K562 (cell line): ENCODE measurements at regions not wholly inside any gene's neighbourhood (a gene's known extent, or its start where the extent isn't known, plus 50 kb on each side); places are given as distances from the start of the nearest gene placed in this dataset.

Source experiments
- ATAC-seq: fragments of 200-7000 bp; cut with Tn5 transposase; 3 replicates; pipeline ENCODE4 v1.9.1; 2020; ENCODE audit warnings: moderate library complexity
- BruUV-seq: library from RNA; stranded (reverse); fragments of 400-500 nt; replicated peaks from 2 replicates; lab custom pipeline; 2021; lab: Mats Ljungman, UMichigan
- CTCF ChIA-PET: fragments of 300-600 bp; formaldehyde crosslinking; extraction: SDS; loops from one replicate; lab custom pipeline; 2021; ENCODE audit warnings: low intra/inter-chr PET ratio; lab: Yijun Ruan, JAX
- POLR2A ChIA-PET: fragments of 300-600, 350-650 bp; sonication (Branson Sonifier 250); formaldehyde crosslinking; extraction: SDS; loops from one replicate; lab custom pipeline; 2021; ENCODE audit warnings: antibody characterized with exemption, inconsistent platforms; lab: Yijun Ruan, JAX
- DNase-seq, 4 experiments: peaks; one replicate each; pipeline versions ENCODE4 v3.0.0 to v3.0.0-alpha.2; 2011 to 2018; ENCODE audit warnings: low spot score in 3 of 4, mixed read lengths in 3 of 4; ENCODE audit errors: extremely low read depth in 1 of 4
- FAIRE-seq: peaks from 2 replicates; lab custom pipeline; 2011; peaks lifted over from hg19 to GRCh38; lab: Jason Lieb, UNC
- H2AFZ ChIP-seq: 2 replicates; pipeline ENCODE4 v1.6.0; 2011; ENCODE audit warnings: low read depth, low read length, control low read depth, inconsistent platforms
- H3K27ac ChIP-seq: fragments of 200-600 bp; 3 replicates; pipeline ENCODE4 v1.8.0; 2011; ENCODE audit warnings: low read depth, mild to moderate bottlenecking, control low read depth, inconsistent platforms, low read length, moderate library complexity, mixed read lengths; ENCODE audit errors: extremely low read depth
- H3K27me3 ChIP-seq, 2 experiments: fragments of 300-600 bp in 1 of 2; 2 replicates in 1 of 2; 3 replicates in 1 of 2; pipeline versions ENCODE4 v1.6.0 to v1.8.0; 2011; ENCODE audit warnings: inconsistent platforms in 2 of 2, low read length in 2 of 2, mild to moderate bottlenecking in 1 of 2, mixed read lengths in 1 of 2, moderate library complexity in 1 of 2; ENCODE audit not compliant: control insufficient read depth in 2 of 2, insufficient read depth in 2 of 2
- H3K36me3 ChIP-seq: fragments of 300-600 bp; 3 replicates; pipeline ENCODE4 v1.8.0; 2011; ENCODE audit warnings: mild to moderate bottlenecking, low read length, inconsistent platforms; ENCODE audit not compliant: control insufficient read depth, insufficient read depth
- H3K4me1 ChIP-seq, 2 experiments: fragments of 200-600 bp in 1 of 2; replicated peaks in 1 of 2; 2 replicates in 1 of 2; 3 replicates in 1 of 2; pipeline versions ENCODE4 v1.5.1 to v1.8.0; 2011; ENCODE audit warnings: inconsistent platforms in 2 of 2, low read length in 2 of 2, mild to moderate bottlenecking in 1 of 2, mixed read lengths in 1 of 2, moderate library complexity in 1 of 2; ENCODE audit not compliant: control insufficient read depth in 2 of 2, insufficient read depth in 2 of 2
- H3K4me2 ChIP-seq: 2 replicates; pipeline ENCODE4 v1.6.1; 2011; ENCODE audit warnings: low read length, control low read depth, inconsistent platforms, mixed read lengths; ENCODE audit not compliant: insufficient read depth
- H3K4me3 ChIP-seq: fragments of 200-600 bp; sonication (generic), shearing (Covaris generic); 2 replicates; pipeline ENCODE4 v1.5.1; 2016; ENCODE audit warnings: control low read depth, inconsistent platforms
- H3K79me2 ChIP-seq: fragments of 200-600 bp; 3 replicates; pipeline ENCODE4 v1.8.0; 2011; ENCODE audit warnings: low read length, inconsistent platforms; ENCODE audit not compliant: control insufficient read depth, insufficient read depth
- H3K9ac ChIP-seq, 2 experiments: 2 replicates each; pipeline versions ENCODE4 v1.6.0 to v1.6.1; 2011; ENCODE audit warnings: low read depth in 2 of 2, low read length in 2 of 2, control low read depth in 1 of 2, inconsistent platforms in 1 of 2, mild to moderate bottlenecking in 1 of 2, mixed read lengths in 1 of 2; ENCODE audit not compliant: insufficient read depth in 1 of 2
- H3K9me1 ChIP-seq: one replicate; pipeline ENCODE4 v1.6.0; 2011; ENCODE audit warnings: inconsistent platforms, mild to moderate bottlenecking, low read length, moderate library complexity; ENCODE audit not compliant: control insufficient read depth, insufficient read depth
- H3K9me3 ChIP-seq: replicated peaks from 2 replicates; pipeline ENCODE4 v1.5.1; 2011; ENCODE audit warnings: low read depth, low read length, inconsistent platforms; ENCODE audit not compliant: control insufficient read depth, insufficient read depth
- H4K20me1 ChIP-seq: replicated peaks from 2 replicates; pipeline ENCODE4 v1.6.1; 2011; ENCODE audit warnings: low read length, inconsistent platforms, mixed read lengths; ENCODE audit not compliant: control insufficient read depth, insufficient read depth
- BACH1 ChIP-seq: fragments of 200-800 bp; sonication (Bioruptor generic); IDR thresholded peaks from 2 replicates; pipeline ENCODE4 v1.6.1; 2016; ENCODE audit warnings: missing genetic modification characterization, missing compliant biosample characterization
- CHD1 ChIP-seq: fragments of 200-600 bp; sonication (generic); IDR thresholded peaks from one replicate; pipeline ENCODE4 v1.6.1; 2012; ENCODE audit warnings: mild to moderate bottlenecking, moderate library complexity, low read length, inconsistent platforms
- CREBBP ChIP-seq: IDR thresholded peaks from one replicate; pipeline ENCODE4 v1.6.1; 2012; ENCODE audit warnings: low read depth, mild to moderate bottlenecking, control low read depth, inconsistent platforms, low read length
- DLX4 ChIP-seq: fragments of 250-450 bp; sonication (Bioruptor Pico); IDR thresholded peaks from 2 replicates; pipeline ENCODE4 v1.6.1; 2021; ENCODE audit warnings: mild to moderate bottlenecking
- ELK3 ChIP-seq: fragments of 450-650 bp; formaldehyde crosslinking; IDR thresholded peaks from 2 replicates; pipeline ENCODE4 v1.4.0; 2020; ENCODE audit warnings: mild to moderate bottlenecking
- FOS ChIP-seq: IDR thresholded peaks from 3 replicates; pipeline ENCODE4 v1.6.1; 2011; ENCODE audit not compliant: insufficient read length; ENCODE audit errors: extremely low read depth
- HMGN3 ChIP-seq: IDR thresholded peaks from 2 replicates; pipeline ENCODE4 v1.6.1; 2011; ENCODE audit warnings: borderline replicate concordance, low read depth, mild to moderate bottlenecking, mixed read lengths, low read length; ENCODE audit not compliant: insufficient read length; ENCODE audit errors: extremely low read depth
- KLF10 ChIP-seq: fragments of 250-450 bp; sonication (Bioruptor Pico); IDR thresholded peaks from 2 replicates; pipeline ENCODE4 v1.6.1; 2021; ENCODE audit warnings: matching md5 sums
- SMAD1 ChIP-seq: fragments of 150-350 bp; IDR thresholded peaks from 2 replicates; pipeline ENCODE4 v1.6.1; 2014; ENCODE audit warnings: low read length, low read depth; ENCODE audit not compliant: partially characterized antibody
- TAF15 ChIP-seq: fragments of 200-400 bp; formaldehyde crosslinking; IDR thresholded peaks from 2 replicates; pipeline ENCODE4 v1.6.1; 2017; ENCODE audit warnings: mild to moderate bottlenecking, low read depth, low read length, moderate library complexity
- TFE3 ChIP-seq: fragments of 450-650 bp; formaldehyde crosslinking; IDR thresholded peaks from 2 replicates; pipeline ENCODE4 v1.4.0; 2020; ENCODE audit warnings: mild to moderate bottlenecking, mixed read lengths
- XRCC3 ChIP-seq: fragments of 450-650 bp; IDR thresholded peaks from 2 replicates; pipeline ENCODE4 v1.6.1; 2017; ENCODE audit warnings: mild to moderate bottlenecking, moderate library complexity
- ZNF134 ChIP-seq: fragments of 250-450 bp; sonication (Bioruptor Pico); conservative IDR thresholded peaks from 2 replicates; pipeline ENCODE4 v1.4.0; 2020
- ZNF717 ChIP-seq: fragments of 250-450 bp; sonication (Bioruptor Pico); IDR thresholded peaks from 2 replicates; pipeline ENCODE4 v1.5.0; 2021
- ZNF79 ChIP-seq: fragments of 250-450 bp; sonication (Bioruptor Pico); IDR thresholded peaks from 2 replicates; pipeline ENCODE4 v1.4.0; 2020; ENCODE audit warnings: low read depth, mild to moderate bottlenecking, moderate library complexity
- WGBS: fragments of 100-300 bp; shearing (Covaris generic); methylation state at CpG from one replicate; pipeline ENCODE4 v1.1.6; 2016; ENCODE audit warnings: low coverage, mixed read lengths; ENCODE audit not compliant: insufficient coverage; ENCODE audit errors: missing lambda C conversion rate; 5-methylcytosine and 5-hydroxymethylcytosine counted together
- in situ Hi-C: fragments of 300-500 bp; cut with MboI; formaldehyde crosslinking; loops from 4 replicates; pipeline ENCODE4 v1.15.0; 2018; ENCODE audit warnings: inconsistent platforms, mixed read lengths
- intact Hi-C: fragments of 100-400 bp; cut with micrococcal nuclease; formaldehyde crosslinking; loops from 2 replicates; pipeline ENCODE4 v1.14.2; 2022

- no TSS peak for BruUV-seq
- in situ Hi-C loops, result no loop called here
- ATAC-seq (no peak), DNase-seq (no peak), FAIRE-seq (peak; percentile 46)
- no peak overlapping the region for H3K9ac ChIP-seq
- TF ChIP-seq ZNF79, result no peak
- no peak for TF ChIP-seq CREBBP
- no peak for TF ChIP-seq ZNF134 (CRISPR knock-in tag)
- no peak for TF ChIP-seq ELK3
- TF ChIP-seq TFE3, result no peak
- no peak for TF ChIP-seq FOS
- TF ChIP-seq CHD1, result no peak
- no peak for TF ChIP-seq XRCC3
- TF ChIP-seq KLF10 (CRISPR knock-in tag), result no peak
- no peak for TF ChIP-seq DLX4 (CRISPR knock-in tag)
- no peak for TF ChIP-seq SMAD1
- no peak for TF ChIP-seq TAF15
- no peak for TF ChIP-seq HMGN3
- TF ChIP-seq ZNF717 (CRISPR knock-in tag), result no peak
- TF ChIP-seq BACH1, result no peak
- CTCF ChIA-PET, result no interaction called here
- intact Hi-C loops, result no loop called here
- no peaks in the 10 kb centered on the region; a peak in 1 of 5 replicates for H3K4me1 ChIP-seq
- peaks cover 3% of the 10 kb centered on the region; the same call in 1 of the 2 replicates for H3K9me3 ChIP-seq
- H3K9me1 ChIP-seq, result no peaks in the 10 kb centered on the region
- no peak overlapping the region for H3K4me2 ChIP-seq
- no peaks in the 10 kb centered on the region for H3K27me3 ChIP-seq
- no peak overlapping the region for H2AFZ ChIP-seq
- WGBS, result 18% methylated on average over 3 of the region's 3 CpGs
- POLR2A ChIA-PET, result interaction anchor here (0.9 kb wide), 1 partner anchor 8 kb away, joined by 3 read pairs; no protein-coding TSS in a partner anchor
- H3K4me3 ChIP-seq, result no peak overlapping the region
- no peak overlapping the region for H3K27ac ChIP-seq
- no peaks in the 10 kb centered on the region for H4K20me1 ChIP-seq
- H3K79me2 ChIP-seq, result no peaks in the 10 kb centered on the region
- no peaks in the 10 kb centered on the region for H3K36me3 ChIP-seq
Measured at GRCh38 chr7:81170291-81170690, 251.4 kb upstream of the SEMA3C start.
